Activated CD4-positive, alpha-beta T cell treated with anti-CD3 and anti-CD28 coated beads for 4 hours (primary cell): ENCODE measurements at regions not wholly inside any gene's neighbourhood (a gene's known extent, or its start where the extent isn't known, plus 50 kb on each side); places are given as distances from the start of the nearest gene placed in this dataset.
"Not testable (repeated sequence)": the region's sequence is repeated elsewhere in the genome, so short reads cannot be mapped to it uniquely, and the experiment has no call there.

Experiments used
- DNase-seq, 2 donors: peaks; one replicate each; pipeline ENCODE4 v3.0.0-alpha.2; 2020

- no peak for DNase-seq
These were observed 172.0 kb downstream of the MC4R start for GRCh38 chr18:60200558-60200957.

- DNase-seq = no peak
These were observed 173.1 kb downstream of the MC4R start for GRCh38 chr18:60199505-60199904.

GRCh38 chr18:60197671-60198462, 174.7 kb downstream of the MC4R start:
- DNase-seq = no peak

GRCh38 chr18:60196836-60197606, 175.6 kb downstream of the MC4R start:
- no peak for DNase-seq

GRCh38 chr18:60193780-60194179, 178.8 kb downstream of the MC4R start:
- DNase-seq = no peak

GRCh38 chr18:60191926-60192325, 180.6 kb downstream of the MC4R start:
- DNase-seq = no peak

GRCh38 chr18:60189856-60190255, 182.7 kb downstream of the MC4R start:
- DNase-seq = no peak

- no peak for DNase-seq
These were observed 183.6 kb downstream of the MC4R start for GRCh38 chr18:60188958-60189357.

GRCh38 chr18:60182223-60182622, 190.4 kb downstream of the MC4R start:
- DNase-seq = no peak

GRCh38 chr18:60180671-60181070, 191.9 kb downstream of the MC4R start:
- DNase-seq = no peak

GRCh38 chr18:60178224-60178623, 194.4 kb downstream of the MC4R start:
- not testable (repeated sequence) for DNase-seq

- DNase-seq = no peak
These were observed 196.3 kb downstream of the MC4R start for GRCh38 chr18:60176259-60176658.

GRCh38 chr18:60174832-60175231, 197.7 kb downstream of the MC4R start:
- DNase-seq = no peak

- DNase-seq = no peak
These were observed 200.5 kb downstream of the MC4R start for GRCh38 chr18:60172030-60172429.

GRCh38 chr18:60163622-60164021, 209.0 kb downstream of the MC4R start:
- no peak for DNase-seq

GRCh38 chr18:60162388-60162787, 210.2 kb downstream of the MC4R start:
- no peak for DNase-seq

GRCh38 chr18:60157810-60158209, 214.8 kb downstream of the MC4R start:
- no peak for DNase-seq

- no peak for DNase-seq
These were observed 219.2 kb downstream of the MC4R start for GRCh38 chr18:60153376-60153775.

GRCh38 chr18:60149316-60149715, 223.3 kb downstream of the MC4R start:
- DNase-seq = no peak

GRCh38 chr18:60147323-60147722, 225.3 kb downstream of the MC4R start:
- DNase-seq = no peak

GRCh38 chr18:60146220-60146960, 226.2 kb downstream of the MC4R start:
- DNase-seq = no peak

GRCh38 chr18:60145776-60146175, 226.8 kb downstream of the MC4R start:
- no peak for DNase-seq

GRCh38 chr18:60134806-60135205, 235.0 kb downstream of the PMAIP1 start:
- no peak for DNase-seq

GRCh38 chr18:60130284-60130683, 230.5 kb downstream of the PMAIP1 start:
- no peak for DNase-seq
